CD4-positive, alpha-beta T cell treated with Interferon gamma for 1 hour (primary cell): ENCODE measurements at regions not wholly inside any gene's neighbourhood (a gene's known extent, or its start where the extent isn't known, plus 50 kb on each side); places are given as distances from the start of the nearest gene placed in this dataset.

ENCODE experiments used
- DNase-seq: peaks from one replicate; pipeline ENCODE4 v3.0.0-alpha.2; 2020

DNA sequence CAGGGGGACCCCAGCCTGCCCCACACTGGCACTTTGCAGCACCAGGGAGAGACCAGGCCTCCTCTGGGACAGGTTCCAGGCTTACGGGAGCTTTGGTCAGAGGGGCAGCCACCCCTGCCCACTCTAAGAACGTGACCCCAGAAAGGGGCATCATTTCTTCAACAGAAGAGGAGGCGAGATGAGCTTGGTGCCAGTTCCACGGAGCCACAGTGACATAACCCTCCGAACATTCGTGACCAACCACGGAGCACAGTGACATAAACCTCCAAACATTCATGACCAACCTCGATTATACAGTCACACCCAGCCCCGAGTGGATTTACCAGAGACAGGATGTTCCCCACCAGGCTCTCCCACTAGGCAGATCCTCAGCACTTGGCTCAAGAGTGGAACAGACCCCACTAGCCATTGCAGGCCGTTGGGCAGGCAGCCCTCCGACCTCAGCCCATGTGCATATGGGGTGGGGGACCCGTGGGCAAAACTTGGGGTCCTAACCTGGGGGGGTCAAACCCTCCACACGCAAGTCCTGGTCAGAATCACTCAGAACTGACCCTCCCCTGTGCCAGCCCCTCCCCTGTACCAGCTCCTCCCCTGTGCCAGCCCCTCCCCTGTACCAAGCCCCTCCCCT lies 112.9 kb downstream of the METRNL start:
- DNase-seq: no peak

DNA sequence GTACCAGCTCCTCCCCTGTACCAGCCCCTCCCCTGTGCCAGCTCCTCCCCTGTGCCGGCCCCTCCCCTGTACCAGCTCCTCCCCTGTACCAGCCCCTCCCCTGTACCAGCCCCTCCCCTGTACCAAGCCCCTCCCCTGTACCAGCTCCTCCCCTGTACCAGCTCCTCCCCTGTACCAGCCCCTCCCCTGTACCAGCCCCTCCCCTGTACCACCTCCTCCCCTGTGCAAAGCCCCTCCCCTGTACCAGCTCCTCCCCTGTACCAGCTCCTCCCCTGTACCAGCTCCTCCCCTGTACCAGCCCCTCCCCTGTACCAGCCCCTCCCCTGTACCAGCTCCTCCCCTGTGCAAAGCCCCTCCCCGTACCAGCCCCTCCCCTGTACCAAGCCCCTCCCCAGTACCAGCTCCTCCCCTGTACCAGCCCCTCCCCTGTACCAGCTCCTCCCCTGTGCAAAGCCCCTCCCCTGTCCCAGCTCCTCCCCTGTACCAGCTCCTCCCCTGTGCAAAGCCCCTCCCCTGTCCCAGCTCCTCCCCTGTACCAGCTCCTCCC lies 113.5 kb downstream of the METRNL start:
- peak; percentile 35 for DNase-seq

DNA sequence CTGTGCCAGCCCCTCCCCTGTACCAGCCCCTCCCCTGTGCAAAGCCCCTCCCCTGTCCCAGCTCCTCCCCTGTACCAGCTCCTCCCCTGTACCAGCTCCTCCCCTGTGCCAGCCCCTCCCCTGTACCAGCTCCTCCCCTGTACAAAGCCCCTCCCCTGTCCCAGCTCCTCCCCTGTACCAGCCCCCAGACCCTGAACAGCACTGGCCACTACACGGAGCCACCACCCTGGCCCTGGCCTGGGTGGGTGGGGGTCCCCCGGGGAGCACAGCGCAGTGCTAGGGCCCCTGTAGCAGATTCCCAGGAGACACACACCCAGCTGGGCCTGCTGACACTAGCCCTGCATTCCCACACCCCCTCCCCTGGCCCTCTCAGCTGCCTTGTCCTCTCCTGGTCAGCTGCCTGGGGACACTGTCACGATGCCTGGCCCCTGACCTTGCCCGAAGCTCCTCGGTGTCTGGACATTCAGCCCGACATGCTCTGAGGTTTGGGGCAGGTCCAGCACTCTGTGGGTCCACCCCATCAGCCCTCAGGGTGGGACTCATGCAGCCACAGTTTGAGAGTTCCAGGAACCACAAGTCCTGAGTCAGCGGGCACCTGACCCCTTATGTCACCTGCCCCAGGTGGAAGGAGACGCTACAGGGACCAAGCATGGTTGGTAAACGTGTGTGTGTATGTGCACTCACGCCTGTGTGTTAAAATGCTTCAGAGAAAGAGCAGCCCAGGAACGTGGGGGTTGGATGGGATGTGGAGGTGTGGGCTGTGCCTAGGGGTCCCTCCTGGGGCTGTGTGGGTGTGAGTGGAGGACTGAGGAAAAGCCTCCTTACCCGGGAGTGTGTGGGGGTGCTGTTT lies 114.2 kb downstream of the METRNL start:
- DNase-seq: no peak

GRCh38 chr17:83194186-83194561 lies 114.8 kb downstream of the METRNL start:
- DNase-seq: no peak

DNA sequence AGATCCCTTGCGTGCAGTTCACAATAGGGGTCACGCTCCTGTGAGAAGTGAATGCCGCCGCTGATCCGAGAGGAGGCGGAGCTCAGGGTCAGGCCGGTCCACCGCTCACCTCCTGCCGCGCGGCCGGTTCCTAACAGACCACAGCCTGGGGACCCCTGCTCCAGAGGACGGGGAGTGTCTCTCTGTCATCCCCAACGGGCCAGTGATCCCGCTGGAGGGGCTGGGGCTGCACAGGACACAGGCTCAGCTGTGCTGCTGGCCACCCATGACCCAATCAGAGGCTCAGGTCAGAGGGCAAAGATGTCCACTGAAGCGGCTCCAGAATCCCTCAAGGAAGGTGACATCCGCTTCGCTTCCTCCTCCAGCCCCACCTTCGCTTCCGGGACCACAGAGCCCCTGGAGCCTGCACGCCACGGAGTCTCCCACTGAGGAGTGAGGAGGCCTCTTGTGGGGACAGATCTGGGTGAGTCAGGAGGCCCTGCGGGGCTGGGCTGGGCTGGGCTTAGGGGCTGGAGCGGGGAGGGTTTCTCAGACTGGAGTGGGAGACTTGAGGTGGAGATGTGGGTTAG lies 115.4 kb downstream of the METRNL start:
- DNase-seq: no peak

GRCh38 chr17:83195330-83196023 lies 116.1 kb downstream of the METRNL start:
- DNase-seq: no peak

- no peak for DNase-seq
These were observed 116.6 kb downstream of the METRNL start for GRCh38 chr17:83196024-83196365.

GRCh38 chr17:83196366-83196765 lies 117.0 kb downstream of the METRNL start:
- no peak for DNase-seq

- no peak for DNase-seq
These were observed 117.8 kb downstream of the METRNL start for GRCh38 chr17:83196973-83197880.

- no peak for DNase-seq
These were observed 119.2 kb downstream of the METRNL start for GRCh38 chr17:83198366-83199341.

DNA sequence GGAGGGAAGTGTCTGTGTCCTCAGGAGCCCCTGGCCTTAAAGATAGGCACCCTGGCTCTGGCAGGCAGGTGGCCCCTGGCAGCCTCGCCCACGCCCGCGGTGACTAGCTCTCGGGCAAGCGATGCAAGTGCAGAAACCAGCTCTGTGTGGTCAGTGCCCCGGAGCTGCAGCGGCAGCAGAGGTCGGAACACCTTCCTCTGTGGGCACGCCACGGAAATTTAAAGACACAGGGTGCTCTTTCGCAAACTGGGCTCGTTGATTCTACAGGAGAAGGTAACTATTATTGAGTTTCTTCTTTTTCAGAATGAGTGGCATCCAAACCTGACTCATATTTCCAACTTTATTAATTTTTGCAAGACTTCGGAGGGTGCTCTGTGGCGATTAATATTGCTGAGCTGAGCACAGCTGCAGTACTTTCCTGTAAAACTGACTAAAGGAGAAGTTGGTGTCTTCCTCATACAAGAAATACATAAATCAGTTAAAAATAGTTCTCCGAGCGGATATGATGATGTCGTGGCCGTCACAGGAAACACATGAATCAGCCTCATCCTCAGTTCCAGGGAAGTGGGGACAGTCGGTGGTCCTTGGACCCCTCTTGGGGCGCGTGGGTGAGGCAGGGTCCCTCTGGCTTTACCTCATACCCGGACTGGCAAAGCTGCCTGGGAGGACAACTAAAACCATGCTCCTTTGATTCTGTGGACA lies 120.2 kb downstream of the METRNL start:
- peak; percentile 77 for DNase-seq

GRCh38 chr17:83200231-83200699 lies 120.9 kb downstream of the METRNL start:
- DNase-seq: peak; percentile 83

- DNase-seq: no peak
These were observed 121.3 kb downstream of the METRNL start for GRCh38 chr17:83200751-83201150.

DNA sequence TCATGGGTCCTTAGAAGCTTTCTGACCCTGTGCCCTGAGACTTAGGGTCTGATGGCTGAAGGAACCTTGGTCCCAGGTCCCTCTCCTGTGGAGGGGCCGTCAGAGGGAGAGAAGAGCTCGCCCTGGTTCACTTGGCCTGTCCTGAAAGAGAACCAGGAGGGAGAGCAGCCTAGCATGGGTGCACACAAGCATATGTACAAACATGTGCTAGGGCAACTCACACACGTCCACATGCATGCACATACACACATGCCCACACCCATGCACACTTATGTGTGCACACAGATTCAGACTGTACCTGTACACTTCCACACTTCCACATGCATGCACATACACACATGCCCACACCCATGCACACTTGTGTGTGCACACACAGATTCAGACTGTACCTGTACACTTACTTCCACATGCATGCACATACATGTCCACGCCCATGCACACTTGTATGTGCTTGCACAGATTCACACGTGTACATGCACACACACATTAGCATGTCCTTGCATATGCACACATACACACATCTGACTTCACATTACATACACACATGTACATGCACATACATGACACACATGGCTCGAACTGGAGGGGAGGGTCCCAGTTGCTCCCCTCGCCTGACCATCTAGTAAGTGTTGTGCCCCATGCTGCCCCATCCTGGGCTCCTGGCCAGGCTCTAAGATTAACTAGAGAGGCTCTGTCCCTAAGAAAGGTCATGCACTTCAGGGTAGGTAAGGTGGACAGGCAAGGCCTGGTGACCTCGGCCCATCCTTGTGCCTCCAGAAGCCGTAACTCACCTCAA lies 122.0 kb downstream of the METRNL start:
- no peak for DNase-seq

- DNase-seq: no peak
These were observed 122.9 kb downstream of the METRNL start for GRCh38 chr17:83202002-83203000.

DNA sequence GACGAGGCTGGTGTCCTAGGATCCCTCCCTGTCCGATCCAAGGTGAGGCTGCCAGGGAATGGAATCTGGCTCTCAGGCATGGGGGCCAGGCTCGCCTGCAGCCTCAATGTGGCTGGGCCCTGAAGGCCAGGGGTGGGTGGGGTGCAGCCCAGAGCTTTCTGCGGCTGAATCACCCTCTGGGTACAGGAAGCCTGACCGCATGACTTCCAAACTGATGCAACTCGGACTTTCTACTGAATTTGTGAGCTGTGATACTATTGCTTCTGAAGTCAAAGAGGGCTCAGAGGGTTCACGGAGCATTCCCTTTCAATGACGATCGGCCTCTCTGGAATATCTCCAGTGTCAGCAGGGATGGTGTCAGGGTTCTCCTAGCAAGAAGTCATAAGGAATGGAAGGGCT lies 123.7 kb downstream of the METRNL start:
- DNase-seq: peak; percentile 71

GRCh38 chr17:83203472-83204221 lies 124.2 kb downstream of the METRNL start:
- no peak for DNase-seq
